H1 (cell line): ENCODE measurements at regions not wholly inside any gene's neighbourhood (a gene's known extent, or its start where the extent isn't known, plus 50 kb on each side); places are given as distances from the start of the nearest gene placed in this dataset.

Experiments
- CTCF ChIA-PET: fragments of 300-600 bp; sonication (Branson Sonifier 250); formaldehyde crosslinking; loops from one replicate; lab custom pipeline; 2021; ENCODE audit not compliant: partially characterized antibody; lab: Charles Lee
- POLR2A ChIA-PET: fragments of 300-600 bp; sonication (Branson Sonifier 250); formaldehyde crosslinking; loops from one replicate; lab custom pipeline; 2021; ENCODE audit warnings: inconsistent platforms; ENCODE audit not compliant: partially characterized antibody; lab: Charles Lee
- DNase-seq, 2 experiments: peaks; one replicate each; pipeline versions ENCODE4 v3.0.0 to v3.0.0-alpha.2; 2010 to 2022; ENCODE audit warnings: low spot score in 2 of 2, low read depth in 1 of 2, mixed read lengths in 1 of 2
- FAIRE-seq: peaks from 2 replicates; lab custom pipeline; 2011; peaks lifted over from hg19 to GRCh38; lab: Jason Lieb, UNC
- H2AFZ ChIP-seq: 2 replicates; pipeline ENCODE4 v1.8.1; 2012; ENCODE audit warnings: low read length, inconsistent platforms
- H2AK5ac ChIP-seq: 2 replicates; pipeline ENCODE4 v1.6.1; 2013; ENCODE audit warnings: low read depth, low read length
- H2BK120ac ChIP-seq: replicated peaks from 2 replicates; pipeline ENCODE3; 2013; ENCODE audit warnings: low read depth, low read length, inconsistent platforms
- H2BK12ac ChIP-seq: 2 replicates; pipeline ENCODE4 v1.6.1; 2013; ENCODE audit warnings: low read depth, low read length
- H2BK15ac ChIP-seq: 2 replicates; pipeline ENCODE4 v1.6.1; 2013; ENCODE audit warnings: low read length
- H2BK20ac ChIP-seq: 2 replicates; pipeline ENCODE4 v1.6.1; 2013; ENCODE audit warnings: low read length
- H2BK5ac ChIP-seq: 2 replicates; pipeline ENCODE4 v1.6.1; 2013; ENCODE audit warnings: low read depth, low read length
- H3K14ac ChIP-seq: 2 replicates; pipeline ENCODE4 v1.6.1; 2013; ENCODE audit warnings: inconsistent platforms; ENCODE audit not compliant: insufficient read length
- H3K18ac ChIP-seq: 2 replicates; pipeline ENCODE4 v1.6.1; 2013; ENCODE audit warnings: low read length; ENCODE audit errors: extremely low read depth
- H3K23ac ChIP-seq: 2 replicates; pipeline ENCODE4 v1.6.1; 2013; ENCODE audit warnings: inconsistent platforms; ENCODE audit not compliant: insufficient read length
- H3K23me2 ChIP-seq: 2 replicates; pipeline ENCODE4 v1.6.1; 2013; ENCODE audit warnings: low read depth, low read length
- H3K27ac ChIP-seq: 2 replicates; pipeline ENCODE4 v1.6.1; 2011; ENCODE audit warnings: low read depth, low read length, inconsistent platforms
- H3K27me3 ChIP-seq, 4 experiments: replicated peaks in 1 of 4; 1 replicate in 1 of 4; 2 replicates in 3 of 4; pipeline versions ENCODE4 v1.6.1 to v1.8.1; 2011 to 2013; ENCODE audit warnings: low read length in 3 of 4, mild to moderate bottlenecking in 3 of 4, inconsistent platforms in 2 of 4, mixed read lengths in 2 of 4, moderate library complexity in 1 of 4; ENCODE audit not compliant: control insufficient read depth in 3 of 4, insufficient read depth in 3 of 4; ENCODE audit errors: extremely low read depth in 1 of 4
- H3K36me3 ChIP-seq, 4 experiments: 2 replicates each; pipeline versions ENCODE4 v1.6.1 to v1.8.1; 2011 to 2013; ENCODE audit warnings: mild to moderate bottlenecking in 4 of 4, low read length in 3 of 4, moderate library complexity in 2 of 4, control low read depth in 1 of 4, inconsistent platforms in 1 of 4; ENCODE audit not compliant: insufficient read depth in 4 of 4, control insufficient read depth in 2 of 4
- H3K4ac ChIP-seq: replicated peaks from 2 replicates; pipeline ENCODE3; 2013; ENCODE audit warnings: low read length, low read depth, mixed read lengths, inconsistent platforms; ENCODE audit not compliant: insufficient read length
- H3K4me1 ChIP-seq, 4 experiments: replicated peaks in 1 of 4; 1 replicate in 1 of 4; 2 replicates in 3 of 4; pipeline versions ENCODE4 v1.6.1 to v1.8.1; 2011 to 2013; ENCODE audit warnings: low read length in 3 of 4, inconsistent platforms in 2 of 4, mixed read lengths in 1 of 4; ENCODE audit not compliant: insufficient read depth in 4 of 4, control insufficient read depth in 3 of 4
- H3K4me2 ChIP-seq, 2 experiments: 2 replicates each; pipeline versions ENCODE4 v1.6.1 to v1.8.1; 2011 to 2013; ENCODE audit warnings: low read depth in 2 of 2, low read length in 2 of 2, control low read depth in 1 of 2, inconsistent platforms in 1 of 2, mild to moderate bottlenecking in 1 of 2; ENCODE audit not compliant: insufficient read depth in 1 of 2
- H3K4me3 ChIP-seq, 4 experiments: fragments of 200-600, 300-600 bp in 1 of 4; sonication (generic), shearing (Covaris generic), sonication (Bioruptor Twin) in 1 of 4; 2 replicates each; pipeline versions ENCODE4 v1.5.1 to v1.8.1; 2011 to 2016; ENCODE audit warnings: low read length in 4 of 4, low read depth in 3 of 4, control low read depth in 2 of 4, inconsistent platforms in 2 of 4, mild to moderate bottlenecking in 2 of 4, mixed read lengths in 1 of 4, moderate library complexity in 1 of 4; ENCODE audit not compliant: insufficient read depth in 2 of 4; ENCODE audit errors: extremely low read depth in 1 of 4
- H3K56ac ChIP-seq: replicated peaks from 2 replicates; pipeline ENCODE3; 2013; ENCODE audit warnings: low read depth, mild to moderate bottlenecking, mixed read lengths, low read length, inconsistent platforms; ENCODE audit not compliant: insufficient read length
- H3K79me1 ChIP-seq: 2 replicates; pipeline ENCODE4 v1.6.1; 2013; ENCODE audit warnings: low read depth, low read length, control low read depth
- H3K79me2 ChIP-seq, 2 experiments: 2 replicates each; pipeline versions ENCODE4 v1.6.1 to v1.8.1; 2012 to 2013; ENCODE audit warnings: low read length in 2 of 2, mild to moderate bottlenecking in 2 of 2, inconsistent platforms in 1 of 2; ENCODE audit not compliant: insufficient read depth in 2 of 2, control insufficient read depth in 1 of 2
- H3K9ac ChIP-seq, 4 experiments: replicated peaks in 1 of 4; 1 replicate in 1 of 4; 2 replicates in 3 of 4; pipeline versions ENCODE4 v1.6.1 to v1.8.1; 2011 to 2013; ENCODE audit warnings: low read depth in 3 of 4, low read length in 3 of 4, control low read depth in 2 of 4, mild to moderate bottlenecking in 2 of 4, moderate library complexity in 2 of 4, inconsistent platforms in 1 of 4; ENCODE audit errors: extremely low read depth in 1 of 4
- H3K9me3 ChIP-seq, 2 experiments: 2 replicates each; pipeline versions ENCODE4 v1.6.1 to v1.8.1; 2012 to 2013; ENCODE audit warnings: mild to moderate bottlenecking in 2 of 2, moderate library complexity in 2 of 2, control low read depth in 1 of 2, inconsistent platforms in 1 of 2, low read depth in 1 of 2, low read length in 1 of 2, mixed read lengths in 1 of 2; ENCODE audit not compliant: insufficient read depth in 2 of 2
- H4K20me1 ChIP-seq, 2 experiments: replicated peaks in 1 of 2; 2 replicates each; pipeline versions ENCODE3 to v1.8.1; 2011 to 2013; ENCODE audit warnings: inconsistent platforms in 2 of 2, low read length in 2 of 2, mild to moderate bottlenecking in 1 of 2; ENCODE audit not compliant: insufficient read depth in 2 of 2, control insufficient read depth in 1 of 2
- H4K5ac ChIP-seq: 2 replicates; pipeline ENCODE4 v1.6.1; 2013; ENCODE audit warnings: low read length, low read depth, mixed read lengths, inconsistent platforms; ENCODE audit not compliant: insufficient read length
- H4K8ac ChIP-seq: 2 replicates; pipeline ENCODE4 v1.8.0; 2013; ENCODE audit warnings: mild to moderate bottlenecking, moderate library complexity, low read length, inconsistent platforms; ENCODE audit not compliant: insufficient read depth; ENCODE audit errors: extremely low read depth
- H4K91ac ChIP-seq: replicated peaks from 2 replicates; pipeline ENCODE3; 2013; ENCODE audit warnings: low read length, mixed read lengths, inconsistent platforms; ENCODE audit not compliant: insufficient read length
- ASH2L ChIP-seq: fragments of 200-600, 300-600 bp; sonication (generic); IDR thresholded peaks from one replicate; pipeline ENCODE4 v1.7.1; 2017; ENCODE audit warnings: low read length
- CREB1 ChIP-seq: IDR thresholded peaks from 2 replicates; pipeline ENCODE4 v1.6.1; 2012; ENCODE audit warnings: inconsistent platforms
- CTCF ChIP-seq, 3 experiments: IDR thresholded peaks; 1 replicate in 2 of 3; 2 replicates in 1 of 3; pipeline versions ENCODE4 v1.5.1 to v1.6.1; 2011; ENCODE audit warnings: low read length in 3 of 3, mild to moderate bottlenecking in 3 of 3, inconsistent platforms in 2 of 3, low read depth in 1 of 3, moderate library complexity in 1 of 3; ENCODE audit not compliant: insufficient read depth in 1 of 3; ENCODE audit errors: control extremely low read depth in 1 of 3
- GABPA ChIP-seq: IDR thresholded peaks from 2 replicates; pipeline ENCODE4 v1.6.1; 2011; ENCODE audit warnings: mild to moderate bottlenecking, low read length, moderate library complexity, borderline replicate concordance; ENCODE audit not compliant: insufficient read depth
- YY1 ChIP-seq: IDR thresholded peaks from 2 replicates; pipeline ENCODE4 v1.6.1; 2011; ENCODE audit warnings: low read depth, mild to moderate bottlenecking, low read length
- WGBS, 2 experiments: shearing (Covaris generic) in 1 of 2; methylation state at CpG; one replicate each; pipeline versions ENCODE4 v1.1.6 to v1.1.7; 2013 to 2015; ENCODE audit warnings: low lambda C conversion rate in 2 of 2, mixed read lengths in 2 of 2, inconsistent platforms in 1 of 2, low coverage in 1 of 2, missing lambda C conversion rate in 1 of 2; ENCODE audit not compliant: insufficient replicate concordance in 2 of 2, insufficient coverage in 1 of 2, insufficient read length in 1 of 2; ENCODE audit errors: extremely low coverage in 1 of 2, missing lambda C conversion rate in 1 of 2; 5-methylcytosine and 5-hydroxymethylcytosine counted together

GRCh38 chr10:121134711-121135110, 283.5 kb downstream of the WDR11 start:
- Histone ChIP-seq H3K9ac (no peak overlapping the region), H3K4me1 (peaks cover 0 to 3% (median 0%) of the 10 kb centered on the region in 4 experiments; a peak in 1 of 7 replicates), H3K9me3 (no peaks in the 10 kb centered on the region), H4K8ac (no peak overlapping the region), H4K5ac (no peak overlapping the region), H3K4me3 (no peak overlapping the region), H2BK5ac (no peak overlapping the region), H3K4ac (no peak overlapping the region), H3K36me3 (no peaks in the 10 kb centered on the region), H3K4me2 (no peak overlapping the region), H3K56ac (no peak overlapping the region), H3K27me3 (no peaks in the 10 kb centered on the region), H2AK5ac (no peak overlapping the region), H3K23ac (no peak overlapping the region), H2AFZ (no peak overlapping the region), H4K91ac (no peak overlapping the region), H2BK15ac (no peak overlapping the region), H2BK120ac (no peak overlapping the region), H3K23me2 (no peaks in the 10 kb centered on the region), H2BK20ac (no peak overlapping the region), H3K79me1 (no peaks in the 10 kb centered on the region), H3K14ac (no peak overlapping the region), H3K27ac (no peak overlapping the region), H4K20me1 (no peaks in the 10 kb centered on the region), H2BK12ac (no peak overlapping the region), H3K18ac (no peak overlapping the region), H3K79me2 (no peaks in the 10 kb centered on the region)
- no peak for FAIRE-seq
- no peak for DNase-seq
- no peak for TF ChIP-seq ASH2L
- TF ChIP-seq YY1 = no peak
- no peak for TF ChIP-seq CTCF (IDR thresholded peaks at IDR 0.05; ENCODE audit: control extremely low read depth in 1 of 3, insufficient read depth in 1 of 3, low read depth in 1 of 3, low read length in 3 of 3)
- no peak for TF ChIP-seq GABPA
- TF ChIP-seq CREB1 = no peak
- 87% methylated on average over 1 of the region's 1 CpG; no CpG with 5 or more reads in 1 of the 2 experiments for WGBS, 2 experiments
- ChIA-PET CTCF (interaction anchor here (1.4 kb wide), 1 partner anchor 192 kb away, joined by 4 read pairs; no protein-coding TSS in a partner anchor), POLR2A (no interaction called here)
